ENCODE measurements at regions not wholly inside any gene's neighbourhood (a gene's known extent, or its start where the extent isn't known, plus 50 kb on each side); places are given as distances from the start of the nearest gene placed in this dataset.

GRCh38 chr10:16341637-16342036 lies 95.2 kb upstream of the PTER start:
- no peak for TF ChIP-seq CTCF (IDR thresholded peaks at IDR 0.05; ENCODE audit: insufficient read depth, low read length, poor library complexity, severe bottlenecking)
- TF ChIP-seq EZH2phosphoT487 (conservative IDR thresholded peaks at IDR 0.05; ENCODE audit: low read length), result no peak

Data from SU-DHL-6 (cell line).